ENCODE measurements at regions not wholly inside any gene's neighbourhood (a gene's known extent, or its start where the extent isn't known, plus 50 kb on each side); places are given as distances from the start of the nearest gene placed in this dataset.

DNA sequence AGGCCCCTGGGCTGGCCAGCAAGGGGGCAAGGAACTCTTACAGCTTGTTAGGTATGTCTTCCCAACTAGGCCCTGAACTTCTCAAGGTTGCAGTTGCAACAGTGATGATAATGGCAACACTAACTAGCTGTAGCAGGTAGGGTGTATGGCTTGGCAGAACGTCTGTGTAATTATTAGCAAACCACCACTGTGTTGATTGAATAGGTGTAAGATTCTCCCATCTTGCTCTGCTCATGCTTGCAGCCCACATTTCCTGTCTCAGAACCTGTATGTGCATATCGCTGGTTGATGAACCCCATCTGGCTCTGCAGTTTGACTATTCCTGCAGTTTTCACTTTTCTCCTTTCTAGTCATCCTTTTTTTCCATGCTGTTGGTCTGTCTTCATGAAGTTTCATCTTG, 178.8 kb downstream of the KATNAL1 start:
- no peak overlapping the region for H3K9ac ChIP-seq (ENCODE audit: low read depth in 1 of 2, low read length in 2 of 2)
- TF ChIP-seq FOXA2 (IDR thresholded peaks at IDR 0.05) (no peak), HNF4G (IDR thresholded peaks at IDR 0.05) (no peak), RXRA (IDR thresholded peaks at IDR 0.05) (no peak), GABPA (IDR thresholded peaks at IDR 0.05 in 1 of 2, conservative IDR thresholded peaks at IDR 0.05 in 1 of 2) (no peak), SP1 (IDR thresholded peaks at IDR 0.05) (no peak)
- TF ChIP-seq, protein P1, sequence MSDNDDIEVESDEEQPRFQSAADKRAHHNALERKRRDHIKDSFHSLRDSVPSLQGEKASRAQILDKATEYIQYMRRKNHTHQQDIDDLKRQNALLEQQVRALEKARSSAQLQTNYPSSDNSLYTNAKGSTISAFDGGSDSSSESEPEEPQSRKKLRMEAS (IDR thresholded peaks at IDR 0.05) = no peak
- H3K36me3 ChIP-seq (ENCODE audit: control insufficient read depth in 4 of 4, insufficient read depth in 3 of 4, low read depth in 1 of 4, low read length in 3 of 4) = no peaks in the 10 kb centered on the region
- H3K9me3 ChIP-seq (ENCODE audit: control insufficient read depth in 4 of 4, low read length in 3 of 4) = no peaks in the 10 kb centered on the region
- no peak overlapping the region for H3K27ac ChIP-seq (ENCODE audit: low read depth in 1 of 2, low read length in 2 of 2)
- H3K4me3 ChIP-seq (ENCODE audit: low read depth in 1 of 3, low read length in 3 of 3) = no peak overlapping the region
- H3K27me3 ChIP-seq (ENCODE audit: control insufficient read depth in 4 of 4, insufficient read depth in 4 of 4, low read length in 3 of 4) = no peaks in the 10 kb centered on the region
- 86% methylated on average over 2 of the region's 2 CpGs for WGBS
- DNase-seq (ENCODE audit: low spot score) = no peak
- H3K4me1 ChIP-seq (ENCODE audit: control insufficient read depth in 4 of 4, insufficient read depth in 4 of 4, low read length in 3 of 4) = peaks cover 0 to 7% (median 3%) of the 10 kb centered on the region in 4 donors

- Histone ChIP-seq H3K27me3 (ENCODE audit: control insufficient read depth in 4 of 4, insufficient read depth in 4 of 4, low read length in 3 of 4) (no peaks in the 10 kb centered on the region), H3K27ac (ENCODE audit: low read depth in 1 of 2, low read length in 2 of 2) (no peak overlapping the region), H3K9ac (ENCODE audit: low read depth in 1 of 2, low read length in 2 of 2) (no peak overlapping the region), H3K4me3 (ENCODE audit: low read depth in 1 of 3, low read length in 3 of 3) (no peak overlapping the region), H3K9me3 (ENCODE audit: control insufficient read depth in 4 of 4, low read length in 3 of 4) (no peaks in the 10 kb centered on the region), H3K36me3 (ENCODE audit: control insufficient read depth in 4 of 4, insufficient read depth in 3 of 4, low read depth in 1 of 4, low read length in 3 of 4) (no peaks in the 10 kb centered on the region), H3K4me1 (ENCODE audit: control insufficient read depth in 4 of 4, insufficient read depth in 4 of 4, low read length in 3 of 4) (peaks cover 0 to 7% (median 3%) of the 10 kb centered on the region in 4 donors)
- TF ChIP-seq NR2F2 (IDR thresholded peaks at IDR 0.05) (no peak), ZBTB33 (IDR thresholded peaks at IDR 0.05) (no peak), JUND (IDR thresholded peaks at IDR 0.05) (no peak), CTCF (IDR thresholded peaks at IDR 0.05; ENCODE audit: low read depth, low read length, missing input control) (no peak), RAD21 (IDR thresholded peaks at IDR 0.05) (no peak), TAF1 (conservative IDR thresholded peaks at IDR 0.05) (no peak)
- TF ChIP-seq, protein P2, sequence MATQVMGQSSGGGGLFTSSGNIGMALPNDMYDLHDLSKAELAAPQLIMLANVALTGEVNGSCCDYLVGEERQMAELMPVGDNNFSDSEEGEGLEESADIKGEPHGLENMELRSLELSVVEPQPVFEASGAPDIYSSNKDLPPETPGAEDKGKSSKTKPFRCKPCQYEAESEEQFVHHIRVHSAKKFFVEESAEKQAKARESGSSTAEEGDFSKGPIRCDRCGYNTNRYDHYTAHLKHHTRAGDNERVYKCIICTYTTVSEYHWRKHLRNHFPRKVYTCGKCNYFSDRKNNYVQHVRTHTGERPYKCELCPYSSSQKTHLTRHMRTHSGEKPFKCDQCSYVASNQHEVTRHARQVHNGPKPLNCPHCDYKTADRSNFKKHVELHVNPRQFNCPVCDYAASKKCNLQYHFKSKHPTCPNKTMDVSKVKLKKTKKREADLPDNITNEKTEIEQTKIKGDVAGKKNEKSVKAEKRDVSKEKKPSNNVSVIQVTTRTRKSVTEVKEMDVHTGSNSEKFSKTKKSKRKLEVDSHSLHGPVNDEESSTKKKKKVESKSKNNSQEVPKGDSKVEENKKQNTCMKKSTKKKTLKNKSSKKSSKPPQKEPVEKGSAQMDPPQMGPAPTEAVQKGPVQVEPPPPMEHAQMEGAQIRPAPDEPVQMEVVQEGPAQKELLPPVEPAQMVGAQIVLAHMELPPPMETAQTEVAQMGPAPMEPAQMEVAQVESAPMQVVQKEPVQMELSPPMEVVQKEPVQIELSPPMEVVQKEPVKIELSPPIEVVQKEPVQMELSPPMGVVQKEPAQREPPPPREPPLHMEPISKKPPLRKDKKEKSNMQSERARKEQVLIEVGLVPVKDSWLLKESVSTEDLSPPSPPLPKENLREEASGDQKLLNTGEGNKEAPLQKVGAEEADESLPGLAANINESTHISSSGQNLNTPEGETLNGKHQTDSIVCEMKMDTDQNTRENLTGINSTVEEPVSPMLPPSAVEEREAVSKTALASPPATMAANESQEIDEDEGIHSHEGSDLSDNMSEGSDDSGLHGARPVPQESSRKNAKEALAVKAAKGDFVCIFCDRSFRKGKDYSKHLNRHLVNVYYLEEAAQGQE (IDR thresholded peaks at IDR 0.05) = no peak
- TF ChIP-seq, protein P3, sequence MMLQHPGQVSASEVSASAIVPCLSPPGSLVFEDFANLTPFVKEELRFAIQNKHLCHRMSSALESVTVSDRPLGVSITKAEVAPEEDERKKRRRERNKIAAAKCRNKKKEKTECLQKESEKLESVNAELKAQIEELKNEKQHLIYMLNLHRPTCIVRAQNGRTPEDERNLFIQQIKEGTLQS (IDR thresholded peaks at IDR 0.05) = no peak
- TF ChIP-seq, protein P1 (IDR thresholded peaks at IDR 0.05) = no peak
- no peak for DNase-seq (ENCODE audit: low spot score)
- WGBS = 92% methylated on average over 1 of the region's 1 CpG
Observed at GRCh38 chr13:30128095-30128494, 179.3 kb downstream of the KATNAL1 start.

All from liver (tissue), 8 donors.